Neural cell (in vitro differentiated cells): ENCODE measurements at regions not wholly inside any gene's neighbourhood (a gene's known extent, or its start where the extent isn't known, plus 50 kb on each side); places are given as distances from the start of the nearest gene placed in this dataset.

Experiments
- H2AFZ ChIP-seq: fragments of 200-600, 300-800 bp; sonication (generic), shearing (Covaris generic); 2 replicates; pipeline ENCODE4 v1.6.0; 2014; ENCODE audit warnings: low read depth, mild to moderate bottlenecking, antibody characterized with exemption, low read length, moderate library complexity
- H3F3A ChIP-seq: fragments of 200-600 bp; shearing (Covaris generic); 2 replicates; pipeline ENCODE4 v1.6.1; 2016; ENCODE audit warnings: mild to moderate bottlenecking, moderate library complexity, mixed read lengths, antibody characterized with exemption, low read length; ENCODE audit not compliant: insufficient read depth, poor library complexity, severe bottlenecking
- H3K27ac ChIP-seq: fragments of 200-600, 300-800 bp; sonication (generic), shearing (Covaris generic); 2 replicates; pipeline ENCODE4 v1.5.1; 2014; ENCODE audit warnings: mild to moderate bottlenecking, low read length, moderate library complexity
- H3K27me3 ChIP-seq: fragments of 300-800, 200-600 bp; sonication (generic), shearing (Covaris generic); 2 replicates; pipeline ENCODE4 v1.6.0; 2014; ENCODE audit warnings: mild to moderate bottlenecking, low read depth, low read length, moderate library complexity; ENCODE audit not compliant: insufficient read depth
- H3K36me3 ChIP-seq: fragments of 300-800, 200-600 bp; sonication (generic), shearing (Covaris generic); 2 replicates; pipeline ENCODE4 v1.5.1; 2014; ENCODE audit warnings: mild to moderate bottlenecking, antibody characterized with exemption, low read length, moderate library complexity; ENCODE audit not compliant: insufficient read depth
- H3K4me2 ChIP-seq: fragments of 300-800, 200-600 bp; sonication (generic), shearing (Covaris generic); 2 replicates; pipeline ENCODE4 v1.6.0; 2014; ENCODE audit warnings: mild to moderate bottlenecking, low read length
- H3K4me3 ChIP-seq: fragments of 300-800, 200-600 bp; sonication (generic), shearing (Covaris generic); 2 replicates; pipeline ENCODE4 v1.5.1; 2014; ENCODE audit warnings: mild to moderate bottlenecking, low read length, moderate library complexity
- H3K79me2 ChIP-seq: fragments of 200-600 bp; shearing (Covaris generic); replicated peaks from 2 replicates; pipeline ENCODE4 v1.6.0; 2014; ENCODE audit warnings: mild to moderate bottlenecking, low read length, moderate library complexity; ENCODE audit not compliant: insufficient read depth
- H3K9ac ChIP-seq: fragments of 300-800, 200-600 bp; sonication (generic), shearing (Covaris generic); 2 replicates; pipeline ENCODE4 v1.6.1; 2016; ENCODE audit warnings: mild to moderate bottlenecking, low read length, mixed read lengths
- H3K9me2 ChIP-seq: fragments of 200-600 bp; shearing (Covaris generic); 2 replicates; pipeline ENCODE4 v1.6.1; 2016; ENCODE audit warnings: mild to moderate bottlenecking, low read length, mixed read lengths; ENCODE audit not compliant: insufficient read depth
- H3K9me3 ChIP-seq: fragments of 200-600, 300-800 bp; sonication (generic), shearing (Covaris generic); 2 replicates; pipeline ENCODE4 v1.6.1; 2016; ENCODE audit warnings: mild to moderate bottlenecking, mixed run types, low read length, moderate library complexity, mixed read lengths
- H4K20me1 ChIP-seq: fragments of 200-600 bp; shearing (Covaris generic); 2 replicates; pipeline ENCODE4 v1.6.1; 2016; ENCODE audit warnings: mild to moderate bottlenecking, mixed run types; ENCODE audit not compliant: insufficient read depth
- CTCF ChIP-seq: fragments of 450-650 bp; IDR thresholded peaks from 2 replicates; pipeline ENCODE4 v1.5.1; 2014; ENCODE audit warnings: antibody characterized with exemption, mild to moderate bottlenecking, moderate library complexity; ENCODE audit not compliant: poor library complexity, severe bottlenecking
- EP300 ChIP-seq: fragments of 450-650 bp; conservative IDR thresholded peaks from 2 replicates; pipeline ENCODE4 v1.6.1; 2014; ENCODE audit warnings: antibody characterized with exemption, mild to moderate bottlenecking, moderate library complexity; ENCODE audit not compliant: poor library complexity, severe bottlenecking
- EZH2 ChIP-seq: fragments of 200-600, 300-800 bp; shearing (Covaris generic), sonication (generic); IDR thresholded peaks from 2 replicates; pipeline ENCODE4 v1.6.1; 2014; ENCODE audit warnings: antibody characterized with exemption, low read length, borderline replicate concordance, mild to moderate bottlenecking; ENCODE audit not compliant: insufficient read depth, poor library complexity, severe bottlenecking
- MXI1 ChIP-seq: fragments of 450-650 bp; conservative IDR thresholded peaks from 2 replicates; pipeline ENCODE4 v1.6.1; 2014; ENCODE audit warnings: antibody characterized with exemption, mild to moderate bottlenecking; ENCODE audit not compliant: poor library complexity, severe bottlenecking
- POLR2AphosphoS5 ChIP-seq: IDR thresholded peaks from 2 replicates; pipeline ENCODE4 v1.6.1; 2012
- RAD21 ChIP-seq: fragments of 450-650 bp; conservative IDR thresholded peaks from 2 replicates; pipeline ENCODE4 v1.6.1; 2014; ENCODE audit warnings: antibody characterized with exemption, mild to moderate bottlenecking, moderate library complexity
- REST ChIP-seq: IDR thresholded peaks from 2 replicates; pipeline ENCODE4 v1.6.1; 2012; ENCODE audit warnings: borderline replicate concordance
- SMC3 ChIP-seq: fragments of 450-650 bp; conservative IDR thresholded peaks from 2 replicates; pipeline ENCODE4 v1.6.1; 2014; ENCODE audit warnings: antibody characterized with exemption, mild to moderate bottlenecking, moderate library complexity; ENCODE audit not compliant: poor library complexity
- TAF1 ChIP-seq: IDR thresholded peaks from 2 replicates; pipeline ENCODE4 v1.6.1; 2012; ENCODE audit warnings: low read depth

- TF ChIP-seq REST = no peak
- TF ChIP-seq POLR2AphosphoS5 = no peak
- TF ChIP-seq RAD21 = no peak
- no peak for TF ChIP-seq MXI1
- Histone ChIP-seq H3K27me3 (no peaks in the 10 kb centered on the region), H3K9me2 (no peaks in the 10 kb centered on the region)
These were observed 937.6 kb upstream of the SLIT2 start for GRCh38 chr4:19314116-19314515.

GRCh38 chr4:19309378-19309777 lies 942.3 kb upstream of the SLIT2 start:
- no peak overlapping the region for H3K4me3 ChIP-seq
- no peaks in the 10 kb centered on the region for H3K79me2 ChIP-seq
- no peaks in the 10 kb centered on the region for H3K9me2 ChIP-seq
- H3K27me3 ChIP-seq = no peaks in the 10 kb centered on the region
- H4K20me1 ChIP-seq = no peaks in the 10 kb centered on the region
- no peaks in the 10 kb centered on the region for H3K9me3 ChIP-seq
- H3K4me2 ChIP-seq = no peak overlapping the region
- TF ChIP-seq SMC3 = peak; percentile 54
- no peak for TF ChIP-seq EP300
- no peak for TF ChIP-seq REST
- TF ChIP-seq RAD21 = peak; percentile 62
- no peak for TF ChIP-seq MXI1
- no peak for TF ChIP-seq EZH2
- no peak for TF ChIP-seq TAF1
- no peak for TF ChIP-seq POLR2AphosphoS5
- TF ChIP-seq CTCF = peak; percentile 53
- no peaks in the 10 kb centered on the region for H3K36me3 ChIP-seq
- H3F3A ChIP-seq = no peaks in the 10 kb centered on the region
- H3K27ac ChIP-seq = no peak overlapping the region
- no peak overlapping the region for H2AFZ ChIP-seq
- H3K9ac ChIP-seq = no peak overlapping the region

More at GRCh38 chr4:19314116-19314515, 937.6 kb upstream of the SLIT2 start:
- H3K79me2 ChIP-seq = no peaks in the 10 kb centered on the region
- H3K9ac ChIP-seq = no peak overlapping the region
- no peaks in the 10 kb centered on the region for H3F3A ChIP-seq
- no peak overlapping the region for H3K4me2 ChIP-seq
- H3K9me3 ChIP-seq = no peaks in the 10 kb centered on the region
- no peaks in the 10 kb centered on the region for H4K20me1 ChIP-seq
- H3K36me3 ChIP-seq = no peaks in the 10 kb centered on the region
- H3K27ac ChIP-seq = no peak overlapping the region
- no peak overlapping the region for H3K4me3 ChIP-seq
- H2AFZ ChIP-seq = no peak overlapping the region
